GM12892 (cell line): ENCODE measurements at regions not wholly inside any gene's neighbourhood (a gene's known extent, or its start where the extent isn't known, plus 50 kb on each side); places are given as distances from the start of the nearest gene placed in this dataset.

Source experiments
- POLR2A ChIP-seq: IDR thresholded peaks from 2 replicates; pipeline ENCODE4 v1.6.1; 2011; ENCODE audit warnings: low read depth, low read length, control low read depth
- POLR2AphosphoS5 ChIP-seq: IDR thresholded peaks from 2 replicates; pipeline ENCODE4 v1.6.1; 2011; ENCODE audit warnings: low read depth, low read length, control low read depth

GRCh38 chr4:53923921-53924320, 140.5 kb downstream of the CHIC2 start:
- TF ChIP-seq POLR2A (no peak), POLR2AphosphoS5 (no peak)
